Esophagus muscularis mucosa (tissue), 3 donors: ENCODE measurements at regions not wholly inside any gene's neighbourhood (a gene's known extent, or its start where the extent isn't known, plus 50 kb on each side); places are given as distances from the start of the nearest gene placed in this dataset.

Source experiments
- POLR2A ChIP-seq: fragments of 450-650 bp; IDR thresholded peaks from one replicate; pipeline ENCODE4 v1.6.1; 2017; ENCODE audit warnings: antibody characterized with exemption, moderate library complexity, mild to moderate bottlenecking, low read depth
- POLR2AphosphoS5 ChIP-seq, 2 donors: sonication (generic); formaldehyde crosslinking; IDR thresholded peaks; one replicate each; pipeline ENCODE4 v1.6.1; 2017; ENCODE audit warnings: antibody characterized with exemption in 2 of 2
- TF ChIP-seq, protein P1 (sequence below), 3 experiments: fragments of 200-600 bp in 2 of 3; fragments of 450-650 bp in 1 of 3; sonication (generic) in 2 of 3; IDR thresholded peaks; one replicate each; pipeline ENCODE4 v1.5.1; 2017 to 2019; ENCODE audit warnings: antibody characterized with exemption in 3 of 3, mild to moderate bottlenecking in 2 of 3, moderate library complexity in 1 of 3

DNA sequence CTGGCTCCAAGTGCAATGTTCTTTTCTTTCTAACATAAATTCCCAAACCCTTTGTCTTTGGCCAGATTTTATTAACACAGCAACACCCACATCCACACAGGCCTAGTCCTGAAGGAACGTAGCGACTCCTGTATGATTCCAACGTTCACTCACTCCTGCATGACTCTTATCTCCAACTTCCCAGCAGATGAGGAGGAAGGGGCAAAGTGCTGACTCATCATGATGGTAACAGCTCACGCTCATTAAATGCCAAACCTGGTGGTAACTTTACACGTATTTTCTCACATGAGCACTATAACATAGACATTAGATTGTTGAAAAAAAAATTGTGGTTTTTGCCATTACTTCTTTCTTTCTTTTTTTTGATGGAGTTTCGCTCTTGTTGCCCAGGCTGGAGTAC lies 1349.5 kb downstream of the EFNA5 start:
- TF ChIP-seq POLR2A (no peak), POLR2AphosphoS5 (IDR thresholded peaks at IDR 0.05) (no peak)
- TF ChIP-seq, protein P1, sequence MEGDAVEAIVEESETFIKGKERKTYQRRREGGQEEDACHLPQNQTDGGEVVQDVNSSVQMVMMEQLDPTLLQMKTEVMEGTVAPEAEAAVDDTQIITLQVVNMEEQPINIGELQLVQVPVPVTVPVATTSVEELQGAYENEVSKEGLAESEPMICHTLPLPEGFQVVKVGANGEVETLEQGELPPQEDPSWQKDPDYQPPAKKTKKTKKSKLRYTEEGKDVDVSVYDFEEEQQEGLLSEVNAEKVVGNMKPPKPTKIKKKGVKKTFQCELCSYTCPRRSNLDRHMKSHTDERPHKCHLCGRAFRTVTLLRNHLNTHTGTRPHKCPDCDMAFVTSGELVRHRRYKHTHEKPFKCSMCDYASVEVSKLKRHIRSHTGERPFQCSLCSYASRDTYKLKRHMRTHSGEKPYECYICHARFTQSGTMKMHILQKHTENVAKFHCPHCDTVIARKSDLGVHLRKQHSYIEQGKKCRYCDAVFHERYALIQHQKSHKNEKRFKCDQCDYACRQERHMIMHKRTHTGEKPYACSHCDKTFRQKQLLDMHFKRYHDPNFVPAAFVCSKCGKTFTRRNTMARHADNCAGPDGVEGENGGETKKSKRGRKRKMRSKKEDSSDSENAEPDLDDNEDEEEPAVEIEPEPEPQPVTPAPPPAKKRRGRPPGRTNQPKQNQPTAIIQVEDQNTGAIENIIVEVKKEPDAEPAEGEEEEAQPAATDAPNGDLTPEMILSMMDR (IDR thresholded peaks at IDR 0.05): no peak
